HL-60 (cell line): ENCODE measurements at regions not wholly inside any gene's neighbourhood (a gene's known extent, or its start where the extent isn't known, plus 50 kb on each side); places are given as distances from the start of the nearest gene placed in this dataset.
"Not testable (repeated sequence)": the region's sequence is repeated elsewhere in the genome, so short reads cannot be mapped to it uniquely, and the experiment has no call there.

Experiments
- DNase-seq, 2 experiments: peaks; one replicate each; pipeline ENCODE4 v3.0.0-alpha.2; 2010 to 2020; ENCODE audit warnings: low read depth in 1 of 2, low spot score in 1 of 2
- H3K27ac ChIP-seq: fragments of 250-450 bp; sonication (Bioruptor Pico); replicated peaks from 2 replicates; pipeline ENCODE4 v1.5.1; 2020; ENCODE audit warnings: mild to moderate bottlenecking, moderate library complexity
- H3K27me3 ChIP-seq: fragments of 250-450 bp; sonication (Bioruptor Pico); 2 replicates; pipeline ENCODE4 v1.5.1; 2021; ENCODE audit warnings: mild to moderate bottlenecking, moderate library complexity; ENCODE audit not compliant: insufficient read depth, poor library complexity, severe bottlenecking
- H3K4me3 ChIP-seq: replicated peaks from 2 replicates; pipeline ENCODE4 v1.5.1; 2011; ENCODE audit warnings: mild to moderate bottlenecking, control low read depth, low read length; ENCODE audit not compliant: insufficient read depth
- GABPA ChIP-seq: IDR thresholded peaks from 2 replicates; pipeline ENCODE4 v1.6.1; 2012; ENCODE audit warnings: low read depth
- POLR2AphosphoS5 ChIP-seq: IDR thresholded peaks from 2 replicates; pipeline ENCODE4 v1.6.1; 2012; ENCODE audit warnings: low read depth
- REST ChIP-seq: IDR thresholded peaks from 2 replicates; pipeline ENCODE4 v1.6.1; 2012; ENCODE audit warnings: low read depth; ENCODE audit not compliant: insufficient replicate concordance
- SPI1 ChIP-seq: IDR thresholded peaks from 2 replicates; pipeline ENCODE4 v1.6.1; 2012; ENCODE audit warnings: low read depth, mild to moderate bottlenecking, borderline replicate concordance
- TF ChIP-seq, protein P1 (sequence below): IDR thresholded peaks from one replicate; pipeline ENCODE4 v1.5.1; 2011; ENCODE audit warnings: low read length, control low read depth, inconsistent platforms; ENCODE audit not compliant: insufficient read depth

DNA sequence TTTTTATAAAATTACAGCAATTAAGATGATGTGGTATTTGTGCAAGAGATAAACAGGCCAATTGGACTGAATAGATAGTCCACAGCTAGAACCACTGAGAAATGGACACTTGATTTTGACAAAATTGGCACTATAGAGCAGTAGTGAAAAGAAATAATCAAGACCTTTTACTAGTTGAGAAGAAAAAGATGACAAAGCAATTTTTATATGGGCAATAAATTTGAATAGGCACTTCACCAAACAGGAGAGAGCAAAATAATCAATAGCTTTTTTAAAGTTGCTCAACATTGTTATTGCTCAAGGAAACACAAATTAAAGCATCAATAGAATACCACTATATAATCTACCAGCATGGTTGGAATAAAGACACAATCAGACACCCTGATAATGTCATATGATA lies 193.5 kb upstream of the FTMT start:
- Histone ChIP-seq H3K27me3 (no peaks in the 10 kb centered on the region), H3K27ac (no peak overlapping the region), H3K4me3 (no peak overlapping the region)
- no peak for DNase-seq
- TF ChIP-seq POLR2AphosphoS5 (no peak), SPI1 (no peak), REST (no peak), GABPA (no peak)
- TF ChIP-seq, protein P1, sequence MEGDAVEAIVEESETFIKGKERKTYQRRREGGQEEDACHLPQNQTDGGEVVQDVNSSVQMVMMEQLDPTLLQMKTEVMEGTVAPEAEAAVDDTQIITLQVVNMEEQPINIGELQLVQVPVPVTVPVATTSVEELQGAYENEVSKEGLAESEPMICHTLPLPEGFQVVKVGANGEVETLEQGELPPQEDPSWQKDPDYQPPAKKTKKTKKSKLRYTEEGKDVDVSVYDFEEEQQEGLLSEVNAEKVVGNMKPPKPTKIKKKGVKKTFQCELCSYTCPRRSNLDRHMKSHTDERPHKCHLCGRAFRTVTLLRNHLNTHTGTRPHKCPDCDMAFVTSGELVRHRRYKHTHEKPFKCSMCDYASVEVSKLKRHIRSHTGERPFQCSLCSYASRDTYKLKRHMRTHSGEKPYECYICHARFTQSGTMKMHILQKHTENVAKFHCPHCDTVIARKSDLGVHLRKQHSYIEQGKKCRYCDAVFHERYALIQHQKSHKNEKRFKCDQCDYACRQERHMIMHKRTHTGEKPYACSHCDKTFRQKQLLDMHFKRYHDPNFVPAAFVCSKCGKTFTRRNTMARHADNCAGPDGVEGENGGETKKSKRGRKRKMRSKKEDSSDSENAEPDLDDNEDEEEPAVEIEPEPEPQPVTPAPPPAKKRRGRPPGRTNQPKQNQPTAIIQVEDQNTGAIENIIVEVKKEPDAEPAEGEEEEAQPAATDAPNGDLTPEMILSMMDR: no peak

DNA sequence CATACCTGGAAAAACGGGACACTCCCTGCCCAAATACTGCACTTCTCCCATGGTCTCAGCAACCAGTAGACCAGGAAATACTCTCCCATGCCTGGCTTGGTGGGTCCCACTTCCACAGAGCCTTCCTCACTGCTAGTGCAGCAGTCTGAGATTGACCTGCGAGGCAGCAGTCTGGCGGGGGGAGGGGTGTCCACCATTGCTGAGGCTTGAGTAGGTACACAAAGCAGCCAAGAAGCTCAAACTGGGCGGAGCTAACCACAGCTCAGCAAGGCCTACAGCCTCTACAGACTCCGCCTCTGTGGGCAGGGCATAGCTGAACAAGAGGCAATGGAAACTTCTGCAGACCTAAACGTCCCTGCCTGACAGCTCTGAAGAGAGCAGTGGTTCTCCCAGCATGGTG lies 191.5 kb upstream of the FTMT start:
- no peak for DNase-seq
- H3K27ac ChIP-seq: no peak overlapping the region
- no peak for TF ChIP-seq SPI1
- no peak for TF ChIP-seq REST
- TF ChIP-seq, protein P1: no peak
- TF ChIP-seq GABPA: no peak
- no peak for TF ChIP-seq POLR2AphosphoS5
- H3K4me3 ChIP-seq: no peak overlapping the region
- no peaks in the 10 kb centered on the region for H3K27me3 ChIP-seq

DNA sequence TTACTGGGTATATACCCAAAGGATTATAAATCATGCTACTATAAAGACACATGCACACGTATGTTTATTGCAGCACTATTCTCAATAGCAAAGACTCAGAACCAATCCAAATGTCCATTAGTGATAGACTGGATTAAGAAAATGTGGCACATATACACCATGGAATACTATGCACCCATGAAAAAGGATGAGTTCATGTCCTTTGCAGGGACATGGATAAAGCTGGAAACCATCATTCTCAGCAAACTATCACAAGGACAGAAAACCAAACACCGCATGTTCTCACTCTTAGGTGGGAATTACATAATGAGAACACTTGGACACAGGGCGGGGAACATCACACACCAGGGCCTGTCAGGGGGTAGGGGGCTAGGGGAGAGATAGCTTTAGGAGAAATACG lies 186.1 kb upstream of the FTMT start:
- not testable (repeated sequence) for H3K27me3 ChIP-seq, H3K27ac ChIP-seq, H3K4me3 ChIP-seq, DNase-seq

- TF ChIP-seq REST (no peak), GABPA (no peak), POLR2AphosphoS5 (no peak), SPI1 (no peak)
- TF ChIP-seq, protein P1: no peak
- Histone ChIP-seq H3K27ac (no peak overlapping the region), H3K27me3 (no peaks in the 10 kb centered on the region), H3K4me3 (no peak overlapping the region)
- no peak for DNase-seq
Measured at GRCh38 chr5:121667292-121667691, 184.4 kb upstream of the FTMT start.
